ENCODE measurements at regions not wholly inside any gene's neighbourhood (a gene's known extent, or its start where the extent isn't known, plus 50 kb on each side); places are given as distances from the start of the nearest gene placed in this dataset.
"Not testable (repeated sequence)": the region's sequence is repeated elsewhere in the genome, so short reads cannot be mapped to it uniquely, and the experiment has no call there.

GRCh38 chr5:163915481-163915961, 410.1 kb downstream of the MAT2B start:
- peak in 2 of 7 donors; percentile 7 to 14 for DNase-seq
- H3K27me3 ChIP-seq = no peaks in the 10 kb centered on the region
- TF ChIP-seq POLR2A (IDR thresholded peaks at IDR 0.05) (no peak), CTCF (IDR thresholded peaks at IDR 0.05) (no peak)
- WGBS, 4 donors = 54 to 66% (median 61%) methylated on average over 7 to 9 of the region's 9 CpGs
- no peaks in the 10 kb centered on the region for H3K9me3 ChIP-seq (replicated peaks in 1 of 3)
- H3K4me3 ChIP-seq = no peak overlapping the region
- intact Hi-C loops (cut with DNase I) = no loop called here
- H3K4me1 ChIP-seq (replicated peaks in 1 of 2) = no peaks in the 10 kb centered on the region
- no peaks in the 10 kb centered on the region for H3K36me3 ChIP-seq (replicated peaks in 1 of 2)
- H3K27ac ChIP-seq = peak overlapping the region in 2 of 5 donors; percentile 49 to 89

GRCh38 chr5:163916376-163916775, 411.0 kb downstream of the MAT2B start:
- 78 to 84% (median 81%) methylated on average over 2 of the region's 2 CpGs for WGBS, 4 donors
- peak overlapping the region in 2 of 5 donors; percentile 49 to 89 for H3K27ac ChIP-seq
- no peak for TF ChIP-seq CTCF (IDR thresholded peaks at IDR 0.05)
- TF ChIP-seq POLR2A (IDR thresholded peaks at IDR 0.05) = no peak

GRCh38 chr5:163916861-163917260, 411.4 kb downstream of the MAT2B start:
- H3K9me3 ChIP-seq (replicated peaks in 1 of 3) = no peaks in the 10 kb centered on the region

More at GRCh38 chr5:163916376-163916775, 411.0 kb downstream of the MAT2B start:
- DNase-seq = peak in 5 of 7 donors; percentile 13 to 53 (median 32)
- intact Hi-C loops (cut with DNase I) = no loop called here
- Histone ChIP-seq H3K27me3 (no peaks in the 10 kb centered on the region), H3K9me3 (replicated peaks in 1 of 3) (no peaks in the 10 kb centered on the region), H3K4me3 (no peak overlapping the region), H3K36me3 (replicated peaks in 1 of 2) (no peaks in the 10 kb centered on the region), H3K4me1 (replicated peaks in 1 of 2) (no peaks in the 10 kb centered on the region)

GRCh38 chr5:163917747-163918146, 412.3 kb downstream of the MAT2B start:
- Histone ChIP-seq H3K4me1 (replicated peaks in 1 of 2) (no peaks in the 10 kb centered on the region), H3K27me3 (no peaks in the 10 kb centered on the region), H3K4me3 (no peak overlapping the region), H3K27ac (no peak overlapping the region), H3K36me3 (replicated peaks in 1 of 2) (no peaks in the 10 kb centered on the region), H3K9me3 (replicated peaks in 1 of 3) (no peaks in the 10 kb centered on the region)
- 41 to 56% (median 52%) methylated on average over 1 of the region's 1 CpG for WGBS, 4 donors
- intact Hi-C loops (cut with DNase I) = no loop called here
- TF ChIP-seq CTCF (IDR thresholded peaks at IDR 0.05) (no peak), POLR2A (IDR thresholded peaks at IDR 0.05) (no peak)
- no peak for DNase-seq

More at GRCh38 chr5:163916861-163917260, 411.4 kb downstream of the MAT2B start:
- Histone ChIP-seq H3K4me1 (replicated peaks in 1 of 2) (no peaks in the 10 kb centered on the region), H3K36me3 (replicated peaks in 1 of 2) (no peaks in the 10 kb centered on the region), H3K27me3 (no peaks in the 10 kb centered on the region), H3K4me3 (no peak overlapping the region), H3K27ac (peak overlapping the region in 1 of 5 donors; percentile 89)
- WGBS, 4 donors = 74 to 86% (median 80%) methylated on average over 1 of the region's 1 CpG
- no peak for DNase-seq
- TF ChIP-seq CTCF (IDR thresholded peaks at IDR 0.05) = no peak
- no peak for TF ChIP-seq POLR2A (IDR thresholded peaks at IDR 0.05)
- intact Hi-C loops (cut with DNase I) = no loop called here

GRCh38 chr5:163934990-163935389, 429.6 kb downstream of the MAT2B start:
- H3K4me3 ChIP-seq; H3K4me1 ChIP-seq (replicated peaks in 1 of 2); DNase-seq; H3K27me3 ChIP-seq; H3K36me3 ChIP-seq (replicated peaks in 1 of 2); H3K27ac ChIP-seq; H3K9me3 ChIP-seq (replicated peaks in 1 of 3); intact Hi-C loops (cut with DNase I): not testable (repeated sequence)
- WGBS, 4 donors = 52 to 91% (median 77%) methylated on average over 1 of the region's 1 CpG
